HuH-7 (cell line): ENCODE measurements at regions not wholly inside any gene's neighbourhood (a gene's known extent, or its start where the extent isn't known, plus 50 kb on each side); places are given as distances from the start of the nearest gene placed in this dataset.
"Not testable (repeated sequence)": the region's sequence is repeated elsewhere in the genome, so short reads cannot be mapped to it uniquely, and the experiment has no call there.

ENCODE experiments used
- DNase-seq: peaks from one replicate; pipeline ENCODE4 v3.0.0; 2011; ENCODE audit warnings: low spot score

- no peak for DNase-seq
These were observed 407.1 kb upstream of the MCTP2 start for GRCh38 chr15:93823971-93824913.

- DNase-seq = no peak
These were observed 410.8 kb upstream of the MCTP2 start for GRCh38 chr15:93820566-93820965.

- no peak for DNase-seq
These were observed 411.5 kb upstream of the MCTP2 start for GRCh38 chr15:93819826-93820225.

- no peak for DNase-seq
These were observed 414.5 kb upstream of the MCTP2 start for GRCh38 chr15:93816815-93817214.

GRCh38 chr15:93811305-93811704 is 420.1 kb upstream of the MCTP2 start:
- DNase-seq = no peak

- DNase-seq = no peak
These were observed 421.8 kb upstream of the MCTP2 start for GRCh38 chr15:93809516-93809915.

GRCh38 chr15:93803421-93804152 is 427.8 kb upstream of the MCTP2 start:
- no peak for DNase-seq

GRCh38 chr15:93801206-93801605 is 430.2 kb upstream of the MCTP2 start:
- no peak for DNase-seq

- no peak for DNase-seq
These were observed 430.6 kb upstream of the MCTP2 start for GRCh38 chr15:93800805-93801204.

GRCh38 chr15:93789441-93789840 is 441.9 kb upstream of the MCTP2 start:
- no peak for DNase-seq

- DNase-seq = no peak
These were observed 451.3 kb upstream of the MCTP2 start for GRCh38 chr15:93780073-93780472.

- no peak for DNase-seq
These were observed 452.0 kb upstream of the MCTP2 start for GRCh38 chr15:93779341-93779740.

GRCh38 chr15:93771196-93772030 is 459.9 kb upstream of the MCTP2 start:
- DNase-seq = no peak

GRCh38 chr15:93770788-93771187 is 460.6 kb upstream of the MCTP2 start:
- DNase-seq = no peak

GRCh38 chr15:93762036-93762435 is 469.3 kb upstream of the MCTP2 start:
- no peak for DNase-seq

GRCh38 chr15:93759629-93760028 is 471.7 kb upstream of the MCTP2 start:
- no peak for DNase-seq

GRCh38 chr15:93758824-93759223 is 472.5 kb upstream of the MCTP2 start:
- no peak for DNase-seq

- DNase-seq = no peak
These were observed 482.7 kb upstream of the MCTP2 start for GRCh38 chr15:93748710-93749109.

- DNase-seq = not testable (repeated sequence)
These were observed 496.4 kb upstream of the MCTP2 start for GRCh38 chr15:93734976-93735375.

- no peak for DNase-seq
These were observed 500.6 kb upstream of the MCTP2 start for GRCh38 chr15:93730724-93731123.

- DNase-seq = no peak
These were observed 509.2 kb upstream of the MCTP2 start for GRCh38 chr15:93722165-93722564.

GRCh38 chr15:93720607-93721006 is 510.8 kb upstream of the MCTP2 start:
- DNase-seq = no peak
